ENCODE measurements at regions not wholly inside any gene's neighbourhood (a gene's known extent, or its start where the extent isn't known, plus 50 kb on each side); places are given as distances from the start of the nearest gene placed in this dataset.
"Not testable (repeated sequence)": the region's sequence is repeated elsewhere in the genome, so short reads cannot be mapped to it uniquely, and the experiment has no call there.

- TF ChIP-seq, protein P1, sequence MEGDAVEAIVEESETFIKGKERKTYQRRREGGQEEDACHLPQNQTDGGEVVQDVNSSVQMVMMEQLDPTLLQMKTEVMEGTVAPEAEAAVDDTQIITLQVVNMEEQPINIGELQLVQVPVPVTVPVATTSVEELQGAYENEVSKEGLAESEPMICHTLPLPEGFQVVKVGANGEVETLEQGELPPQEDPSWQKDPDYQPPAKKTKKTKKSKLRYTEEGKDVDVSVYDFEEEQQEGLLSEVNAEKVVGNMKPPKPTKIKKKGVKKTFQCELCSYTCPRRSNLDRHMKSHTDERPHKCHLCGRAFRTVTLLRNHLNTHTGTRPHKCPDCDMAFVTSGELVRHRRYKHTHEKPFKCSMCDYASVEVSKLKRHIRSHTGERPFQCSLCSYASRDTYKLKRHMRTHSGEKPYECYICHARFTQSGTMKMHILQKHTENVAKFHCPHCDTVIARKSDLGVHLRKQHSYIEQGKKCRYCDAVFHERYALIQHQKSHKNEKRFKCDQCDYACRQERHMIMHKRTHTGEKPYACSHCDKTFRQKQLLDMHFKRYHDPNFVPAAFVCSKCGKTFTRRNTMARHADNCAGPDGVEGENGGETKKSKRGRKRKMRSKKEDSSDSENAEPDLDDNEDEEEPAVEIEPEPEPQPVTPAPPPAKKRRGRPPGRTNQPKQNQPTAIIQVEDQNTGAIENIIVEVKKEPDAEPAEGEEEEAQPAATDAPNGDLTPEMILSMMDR (IDR thresholded peaks at IDR 0.05) = no peak
- TF ChIP-seq POLR2A (IDR thresholded peaks at IDR 0.05) = no peak
- Histone ChIP-seq H3K27me3 (no peaks in the 10 kb centered on the region), H3K27ac (no peak overlapping the region), H3K36me3 (no peaks in the 10 kb centered on the region), H3K4me1 (peaks cover 0 to 13% (median 0%) of the 10 kb centered on the region in 4 donors), H3K9me3 (peaks cover 0 to 8% (median 0%) of the 10 kb centered on the region in 4 donors), H3K4me3 (no peak overlapping the region)
- no peak for DNase-seq
Measured at GRCh38 chr3:194053136-194053535, 82.8 kb upstream of the HES1 start.

- H3K4me1 ChIP-seq = peaks cover 0 to 20% (median 3%) of the 10 kb centered on the region in 4 donors
- TF ChIP-seq, protein P1 (IDR thresholded peaks at IDR 0.05) = no peak
- no peak for TF ChIP-seq POLR2A (IDR thresholded peaks at IDR 0.05)
- no peaks in the 10 kb centered on the region for H3K27me3 ChIP-seq
- no peak for DNase-seq
- H3K27ac ChIP-seq = no peak overlapping the region
- H3K9me3 ChIP-seq = peaks cover 0 to 8% (median 0%) of the 10 kb centered on the region in 4 donors
- H3K4me3 ChIP-seq = no peak overlapping the region
- no peaks in the 10 kb centered on the region for H3K36me3 ChIP-seq
Measured at GRCh38 chr3:194054016-194054415, 81.9 kb upstream of the HES1 start.

DNA sequence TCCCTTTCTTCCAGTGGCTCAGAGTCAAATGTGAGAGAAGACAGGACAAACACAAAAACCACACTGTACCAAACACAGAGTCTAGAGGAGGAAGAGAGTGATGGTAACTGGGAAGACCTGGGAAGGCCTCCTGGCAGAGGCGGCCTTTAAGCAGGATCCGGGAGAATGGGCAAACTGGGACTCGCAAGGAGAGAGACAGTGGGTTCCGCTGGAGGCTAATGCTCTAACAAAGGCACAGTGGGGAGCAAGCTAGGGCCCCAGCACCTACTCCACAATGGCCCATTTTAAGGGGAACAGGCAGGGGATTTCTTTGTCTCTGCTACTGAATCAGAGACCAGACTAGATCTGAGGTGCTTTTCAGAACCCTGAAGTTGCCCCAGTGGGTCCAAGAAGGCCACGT lies 81.4 kb upstream of the HES1 start:
- Histone ChIP-seq H3K27ac (no peak overlapping the region), H3K4me3 (no peak overlapping the region), H3K4me1 (peaks cover 0 to 20% (median 3%) of the 10 kb centered on the region in 4 donors), H3K36me3 (no peaks in the 10 kb centered on the region), H3K27me3 (no peaks in the 10 kb centered on the region), H3K9me3 (peaks cover 0 to 8% (median 0%) of the 10 kb centered on the region in 4 donors)
- TF ChIP-seq, protein P1 (IDR thresholded peaks at IDR 0.05) = no peak
- TF ChIP-seq POLR2A (IDR thresholded peaks at IDR 0.05) = no peak
- DNase-seq = no peak

DNA sequence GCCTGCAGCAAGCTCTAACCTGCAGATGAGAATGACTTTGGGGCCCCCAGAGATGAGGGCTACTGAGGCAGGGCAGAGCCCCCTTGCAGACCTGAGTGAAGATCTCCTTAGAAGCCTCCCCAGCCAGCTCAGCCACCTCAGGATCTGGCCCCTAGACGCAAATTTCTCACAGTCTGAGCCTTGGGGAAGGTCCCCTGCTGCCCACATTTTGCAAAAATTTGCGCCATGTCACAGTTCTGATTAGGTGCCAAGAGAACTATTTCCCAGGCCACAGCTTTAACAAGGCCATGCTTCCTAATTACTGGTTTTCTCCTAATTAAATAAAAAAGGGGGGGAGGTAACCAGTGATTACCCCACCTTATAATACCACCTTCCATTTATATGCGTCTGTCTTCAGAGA lies 81.0 kb upstream of the HES1 start:
- no peak for DNase-seq
- no peak for TF ChIP-seq POLR2A (IDR thresholded peaks at IDR 0.05)
- TF ChIP-seq, protein P1 (IDR thresholded peaks at IDR 0.05) = no peak
- Histone ChIP-seq H3K27me3 (no peaks in the 10 kb centered on the region), H3K4me1 (peaks cover 0 to 20% (median 3%) of the 10 kb centered on the region in 4 donors), H3K9me3 (peaks cover 0 to 8% (median 0%) of the 10 kb centered on the region in 4 donors), H3K36me3 (no peaks in the 10 kb centered on the region), H3K4me3 (no peak overlapping the region), H3K27ac (no peak overlapping the region)

DNA sequence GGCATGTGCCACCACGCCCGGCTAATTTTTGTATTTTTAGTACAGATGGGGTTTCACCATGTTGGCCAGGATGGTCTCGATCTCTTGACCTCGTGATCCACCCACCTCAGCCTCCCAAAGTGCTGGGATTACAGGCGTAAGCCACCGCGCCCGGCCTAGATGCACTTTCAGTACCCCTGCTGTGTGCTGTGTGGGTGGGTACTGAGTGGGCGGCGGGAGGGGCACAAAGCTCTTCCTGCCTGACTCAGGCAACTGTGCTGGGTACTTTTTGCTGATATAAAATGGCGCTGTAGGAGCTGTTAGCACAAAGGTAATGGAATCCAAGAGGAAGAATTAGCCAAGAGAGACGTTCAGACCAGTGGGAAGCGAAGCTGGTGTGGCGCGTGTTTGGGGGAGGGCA lies 79.6 kb upstream of the HES1 start:
- H3K27ac ChIP-seq, DNase-seq, H3K4me3 ChIP-seq, H3K9me3 ChIP-seq, H3K36me3 ChIP-seq, H3K27me3 ChIP-seq: not testable (repeated sequence)
- peaks cover 0 to 20% (median 3%) of the 10 kb centered on the region in 4 donors for H3K4me1 ChIP-seq

DNA sequence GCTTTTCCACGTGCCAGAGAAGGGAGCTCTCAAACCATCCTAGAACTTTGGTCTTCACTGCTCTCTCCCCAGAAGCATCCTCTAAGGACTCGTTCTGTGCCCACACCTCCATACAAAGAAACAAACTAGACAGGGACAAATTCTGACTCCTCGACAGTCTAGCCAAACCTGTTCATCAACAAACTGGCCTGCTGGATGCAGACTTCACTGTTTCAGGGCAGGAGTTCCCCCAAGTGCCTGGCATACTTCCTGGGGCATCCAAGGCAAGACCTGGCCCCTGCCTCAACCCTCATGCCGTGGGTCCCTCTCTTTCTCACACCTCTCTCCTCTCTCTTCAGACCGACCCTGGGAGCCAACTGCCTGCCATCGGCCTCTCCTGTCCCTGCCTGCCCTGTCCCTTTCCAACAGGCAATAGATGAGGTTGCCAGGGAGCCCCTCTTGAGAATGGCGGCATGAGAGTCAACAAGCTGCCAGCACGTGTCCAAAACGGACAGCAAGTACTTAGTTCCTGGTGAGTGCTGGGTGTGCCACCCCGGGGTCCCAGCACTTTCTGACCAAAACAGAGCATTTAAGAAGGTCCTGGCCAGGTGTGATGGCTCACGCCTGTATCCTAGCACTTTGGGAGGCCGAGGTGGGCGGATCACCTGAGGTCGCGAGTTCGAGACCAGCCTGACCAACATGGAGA lies 79.1 kb upstream of the HES1 start:
- Histone ChIP-seq H3K27me3 (no peaks in the 10 kb centered on the region), H3K4me1 (peaks cover 0 to 16% (median 3%) of the 10 kb centered on the region in 4 donors), H3K36me3 (no peaks in the 10 kb centered on the region), H3K4me3 (no peak overlapping the region), H3K9me3 (no peaks in the 10 kb centered on the region), H3K27ac (no peak overlapping the region)
- TF ChIP-seq, protein P1 (IDR thresholded peaks at IDR 0.05) = no peak
- TF ChIP-seq POLR2A (IDR thresholded peaks at IDR 0.05) = no peak
- no peak for DNase-seq
